ENCODE measurements at regions not wholly inside any gene's neighbourhood (a gene's known extent, or its start where the extent isn't known, plus 50 kb on each side); places are given as distances from the start of the nearest gene placed in this dataset.

DNA sequence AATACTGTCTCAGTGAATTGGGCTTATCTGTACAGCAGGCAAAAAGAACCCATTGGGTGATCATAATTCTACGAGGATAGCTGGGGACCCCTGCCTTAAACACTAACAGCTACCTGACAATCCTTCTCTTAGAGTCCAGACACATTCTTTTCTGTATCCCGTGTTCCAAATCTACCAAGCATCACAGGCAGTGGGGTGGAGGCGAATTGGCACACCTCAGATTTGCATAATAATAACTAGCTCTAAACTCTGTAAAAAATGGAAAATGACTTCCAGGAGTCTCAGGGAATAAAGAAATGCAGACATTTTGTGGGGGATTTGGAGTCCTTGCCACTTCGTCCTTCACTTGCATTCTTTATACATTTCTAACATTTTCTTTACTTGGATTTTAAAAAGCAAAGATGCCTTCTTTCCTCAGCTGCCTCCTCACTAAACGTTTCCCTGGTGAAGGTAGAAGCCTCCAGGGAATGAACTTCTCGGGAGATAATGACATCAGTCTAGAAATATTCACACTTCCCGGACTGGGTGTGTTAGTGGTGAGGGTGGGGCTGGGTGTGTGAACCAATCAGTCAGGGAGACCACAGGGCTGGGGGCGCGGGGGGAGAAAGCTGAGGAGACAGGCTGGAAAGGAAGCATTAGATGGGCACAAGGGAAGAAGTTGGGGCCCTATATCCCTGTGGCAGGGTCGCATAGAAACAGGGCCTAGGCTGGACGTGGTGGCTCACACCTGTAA is 59.1 kb upstream of the BOD1L2 start:
- ATAC-seq: no peak
- Mint-ChIP-seq H3K27me3 (peaks cover 76% of the 10 kb centered on the region), H3K9me3 (peaks cover 11% of the 10 kb centered on the region), H3K4me1 (peaks cover 16% of the 10 kb centered on the region), H3K27ac (no peak overlapping the region), H3K36me3 (no peaks in the 10 kb centered on the region), H3K4me3 (no peak overlapping the region)

DNA sequence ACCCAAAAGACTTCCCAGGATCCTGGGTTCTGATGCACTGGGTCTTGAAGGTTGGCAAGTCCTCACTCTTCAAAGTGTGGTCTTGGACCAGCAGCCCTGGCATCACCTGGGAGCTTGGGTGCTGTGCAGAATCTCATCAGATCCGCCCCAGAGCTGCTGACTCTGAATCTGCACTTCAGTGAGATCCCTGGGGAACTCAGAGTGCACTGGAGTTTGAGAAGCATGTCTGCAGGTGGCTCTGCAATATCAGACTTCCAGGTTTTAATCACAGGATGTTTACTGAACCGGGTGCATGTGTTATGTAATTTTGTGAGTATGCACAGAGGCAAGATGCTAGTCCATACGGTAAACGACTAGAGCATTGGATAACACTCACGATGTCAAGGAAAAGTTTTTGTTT is 58.0 kb upstream of the BOD1L2 start:
- Mint-ChIP-seq H3K4me1 (peaks cover 16% of the 10 kb centered on the region), H3K27ac (no peak overlapping the region), H3K9me3 (peaks cover 10% of the 10 kb centered on the region), H3K27me3 (peaks cover 76% of the 10 kb centered on the region), H3K4me3 (no peak overlapping the region), H3K36me3 (no peaks in the 10 kb centered on the region)
- ATAC-seq: no peak

DNA sequence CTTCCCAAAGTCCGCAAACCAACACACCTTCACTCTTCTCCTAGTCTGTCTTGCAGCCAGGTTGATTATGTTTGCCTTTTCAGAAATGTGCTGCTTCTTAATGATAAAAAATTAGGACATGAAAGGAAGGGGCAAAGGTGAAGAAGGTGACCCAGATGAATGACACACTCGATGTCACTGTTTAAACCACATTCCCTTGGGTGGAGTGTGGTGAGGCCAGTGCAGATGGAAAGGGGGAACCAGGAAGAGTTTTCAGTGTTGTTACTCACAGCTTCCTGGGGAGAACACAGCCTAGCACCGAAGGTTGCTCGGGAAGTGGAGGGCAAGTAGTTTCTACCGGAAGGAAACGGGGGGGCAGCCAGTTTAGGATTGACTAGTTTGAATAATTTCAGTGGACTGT is 57.2 kb upstream of the BOD1L2 start:
- Mint-ChIP-seq H3K9me3 (peaks cover 5% of the 10 kb centered on the region), H3K4me3 (no peak overlapping the region), H3K4me1 (peaks cover 8% of the 10 kb centered on the region), H3K27me3 (peaks cover 76% of the 10 kb centered on the region), H3K36me3 (no peaks in the 10 kb centered on the region), H3K27ac (no peak overlapping the region)
- ATAC-seq: no peak

DNA sequence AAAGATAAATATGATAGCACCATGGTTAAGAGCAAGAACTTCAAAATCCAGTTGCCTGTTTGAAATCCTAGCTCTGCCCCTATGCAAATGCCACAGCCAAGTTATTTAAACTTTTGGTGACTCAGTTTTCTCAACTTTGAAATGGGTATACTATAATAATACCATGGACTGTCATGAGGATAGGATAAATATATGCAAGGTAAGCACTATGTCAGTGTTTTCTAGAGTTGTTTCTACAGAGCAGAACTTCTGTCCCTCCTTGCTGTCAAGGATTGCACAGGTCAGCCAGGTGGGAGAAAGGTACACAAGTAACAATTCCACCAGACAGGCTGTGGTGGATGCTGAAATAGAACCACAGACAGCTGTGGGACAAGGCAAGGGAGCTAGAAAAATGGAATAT is 55.7 kb upstream of the BOD1L2 start:
- peaks cover 3% of the 10 kb centered on the region for H3K9me3 Mint-ChIP-seq
- no peak overlapping the region for H3K27ac Mint-ChIP-seq
- ATAC-seq: no peak
- no peak overlapping the region for H3K4me3 Mint-ChIP-seq
- H3K36me3 Mint-ChIP-seq: no peaks in the 10 kb centered on the region
- no peaks in the 10 kb centered on the region for H3K4me1 Mint-ChIP-seq
- H3K27me3 Mint-ChIP-seq: peaks cover 76% of the 10 kb centered on the region

DNA sequence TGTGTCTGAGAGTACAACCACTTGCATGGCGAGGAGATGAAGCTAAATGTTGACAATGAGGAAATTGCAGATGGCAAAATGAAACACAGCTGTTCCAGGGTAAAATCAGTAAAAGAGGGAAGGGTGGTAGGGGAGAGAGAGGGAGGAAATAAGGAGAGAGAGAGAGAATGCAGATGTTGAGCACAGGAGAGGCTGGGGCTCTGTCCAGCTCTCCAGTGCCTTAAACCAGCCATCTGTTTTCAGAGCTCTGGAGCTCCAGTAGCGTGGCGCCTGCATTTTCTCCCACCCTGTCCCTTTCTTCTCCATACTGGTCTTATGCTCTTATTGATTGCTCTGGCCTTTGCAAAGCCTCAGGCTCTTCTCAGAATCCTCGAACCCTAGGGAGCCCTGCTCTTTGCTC is 52.7 kb upstream of the BOD1L2 start:
- H3K27me3 Mint-ChIP-seq: peaks cover 76% of the 10 kb centered on the region
- H3K27ac Mint-ChIP-seq: no peak overlapping the region
- H3K4me1 Mint-ChIP-seq: no peaks in the 10 kb centered on the region
- H3K9me3 Mint-ChIP-seq: peaks cover 10% of the 10 kb centered on the region
- no peaks in the 10 kb centered on the region for H3K36me3 Mint-ChIP-seq
- no peak overlapping the region for H3K4me3 Mint-ChIP-seq
- ATAC-seq: no peak

DNA sequence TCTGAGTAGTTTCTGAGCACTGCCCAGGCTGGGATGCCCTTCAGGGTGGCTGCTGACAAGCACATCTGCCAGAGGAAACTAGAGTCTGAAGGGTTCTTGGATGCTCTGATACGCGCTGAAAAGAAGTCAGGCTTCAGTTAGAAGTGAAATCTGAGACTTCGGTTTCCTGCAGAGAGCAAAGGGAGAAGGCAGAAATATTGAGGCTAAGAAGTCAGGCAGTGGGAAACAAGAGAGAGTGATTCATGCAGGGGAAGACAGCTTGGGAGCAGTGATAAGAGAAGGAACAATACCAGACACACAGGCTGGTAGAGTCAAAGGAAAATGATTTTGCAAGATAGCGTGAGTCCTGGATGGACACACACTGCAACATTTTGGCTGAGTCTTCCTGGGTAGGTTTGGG is 51.0 kb upstream of the BOD1L2 start:
- no peaks in the 10 kb centered on the region for H3K36me3 Mint-ChIP-seq
- no peak for ATAC-seq
- H3K27ac Mint-ChIP-seq: no peak overlapping the region
- H3K9me3 Mint-ChIP-seq: peaks cover 12% of the 10 kb centered on the region
- no peaks in the 10 kb centered on the region for H3K4me1 Mint-ChIP-seq
- H3K4me3 Mint-ChIP-seq: no peak overlapping the region
- H3K27me3 Mint-ChIP-seq: peaks cover 62% of the 10 kb centered on the region
